ENCODE measurements at regions not wholly inside any gene's neighbourhood (a gene's known extent, or its start where the extent isn't known, plus 50 kb on each side); places are given as distances from the start of the nearest gene placed in this dataset.

GRCh38 chr2:111702119-111702803 is 181.7 kb downstream of the ANAPC1 start:
- TF ChIP-seq TEAD4 (IDR thresholded peaks at IDR 0.05) (no peak), YY1 (IDR thresholded peaks at IDR 0.05; ENCODE audit: low read depth) (no peak), CREB1 (IDR thresholded peaks at IDR 0.05; ENCODE audit: low read depth) (no peak), RAD21 (IDR thresholded peaks at IDR 0.05; ENCODE audit: low read depth) (peak; percentile 88), EGR1 (IDR thresholded peaks at IDR 0.05) (no peak), EP300 (IDR thresholded peaks at IDR 0.05; ENCODE audit: borderline replicate concordance) (no peak), CEBPB (IDR thresholded peaks at IDR 0.05) (no peak), NFIC (IDR thresholded peaks at IDR 0.05) (no peak), MAX (IDR thresholded peaks at IDR 0.05) (no peak), TAF1 (IDR thresholded peaks at IDR 0.05; ENCODE audit: low read depth) (no peak), REST (IDR thresholded peaks at IDR 0.05; ENCODE audit: low read depth) (no peak), TCF12 (IDR thresholded peaks at IDR 0.05; ENCODE audit: low read depth) (no peak), USF1 (IDR thresholded peaks at IDR 0.05) (no peak)

All from Ishikawa (cell line).